ENCODE measurements at regions not wholly inside any gene's neighbourhood (a gene's known extent, or its start where the extent isn't known, plus 50 kb on each side); places are given as distances from the start of the nearest gene placed in this dataset.

DNA sequence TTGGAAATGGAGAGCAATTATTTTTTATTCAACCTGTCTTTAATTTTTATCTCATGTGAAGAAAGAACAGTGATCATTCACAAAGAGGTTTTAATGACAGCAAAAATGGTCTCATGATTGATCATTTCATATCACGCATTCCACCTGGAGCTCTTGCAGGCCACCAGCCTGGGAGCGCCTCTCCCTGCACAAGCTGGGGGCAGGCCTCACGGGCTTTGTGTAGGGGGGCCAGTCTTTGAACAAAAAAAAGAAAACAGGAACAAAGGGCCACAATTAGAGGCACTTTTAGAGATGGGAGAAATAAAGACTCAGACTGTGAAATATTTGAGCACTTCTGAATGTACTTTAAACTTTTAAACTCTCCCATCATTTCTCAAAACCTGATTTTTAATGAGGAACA, 232.9 kb downstream of the CHD9NB start:
- ATAC-seq (no peak), DNase-seq (no peak)
- intact Hi-C loops (cut with DNase I; ENCODE audit: low total_unique reads): no loop called here
- no peaks in the 10 kb centered on the region for H3K27me3 ChIP-seq
- no peaks in the 10 kb centered on the region for H3K36me3 ChIP-seq
- no peak overlapping the region for H3K27ac ChIP-seq
- no peak overlapping the region for H3K4me3 ChIP-seq
- no peaks in the 10 kb centered on the region for H3K4me1 ChIP-seq
- H3K9me3 ChIP-seq: no peaks in the 10 kb centered on the region
- in situ Hi-C loops (cut with MboI; ENCODE audit: low sequenced_read_pairs in 4 of 4): no loop called here
- TF ChIP-seq POLR2A (IDR thresholded peaks at IDR 0.05) (no peak), CTCF (IDR thresholded peaks at IDR 0.05 in 4 of 5, conservative IDR thresholded peaks at IDR 0.05 in 1 of 5) (no peak)

GRCh38 chr16:52819405-52819804, 233.3 kb downstream of the CHD9NB start:
- Histone ChIP-seq H3K36me3 (no peaks in the 10 kb centered on the region), H3K27me3 (no peaks in the 10 kb centered on the region), H3K4me1 (no peaks in the 10 kb centered on the region), H3K9me3 (no peaks in the 10 kb centered on the region), H3K4me3 (no peak overlapping the region), H3K27ac (no peak overlapping the region)
- no peak for ATAC-seq
- in situ Hi-C loops (cut with MboI; ENCODE audit: low sequenced_read_pairs in 4 of 4): no loop called here
- intact Hi-C loops (cut with DNase I; ENCODE audit: low total_unique reads): no loop called here
- no peak for DNase-seq
- TF ChIP-seq POLR2A (IDR thresholded peaks at IDR 0.05) (no peak), CTCF (IDR thresholded peaks at IDR 0.05 in 4 of 5, conservative IDR thresholded peaks at IDR 0.05 in 1 of 5) (no peak)

DNA sequence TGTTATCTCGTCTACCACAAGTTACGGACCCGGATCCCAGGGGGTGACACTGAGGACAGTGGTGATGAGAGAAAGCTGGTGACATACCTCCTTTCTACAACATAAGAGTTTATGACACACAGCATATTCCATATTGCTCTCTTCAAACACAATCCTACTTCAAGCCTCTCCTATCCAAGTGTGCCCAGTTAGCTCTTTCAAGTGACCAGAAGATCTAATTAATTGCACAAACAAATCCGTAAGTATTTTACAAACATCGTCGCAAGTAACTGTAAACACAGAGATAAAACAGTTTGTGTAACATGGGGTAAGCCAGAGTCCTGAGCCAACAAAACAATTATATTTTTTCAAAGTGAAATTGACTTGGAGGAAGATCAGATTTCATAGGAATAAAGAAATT, 235.0 kb downstream of the CHD9NB start:
- Histone ChIP-seq H3K9me3 (no peaks in the 10 kb centered on the region), H3K4me1 (no peaks in the 10 kb centered on the region), H3K36me3 (no peaks in the 10 kb centered on the region), H3K27ac (no peak overlapping the region), H3K27me3 (no peaks in the 10 kb centered on the region), H3K4me3 (no peak overlapping the region)
- TF ChIP-seq POLR2A (IDR thresholded peaks at IDR 0.05) (no peak), CTCF (IDR thresholded peaks at IDR 0.05 in 4 of 5, conservative IDR thresholded peaks at IDR 0.05 in 1 of 5) (no peak)
- in situ Hi-C loops (cut with MboI; ENCODE audit: low sequenced_read_pairs in 4 of 4) (no loop called here), intact Hi-C loops (cut with DNase I; ENCODE audit: low total_unique reads) (no loop called here)
- no peak for DNase-seq
- no peak for ATAC-seq

DNA sequence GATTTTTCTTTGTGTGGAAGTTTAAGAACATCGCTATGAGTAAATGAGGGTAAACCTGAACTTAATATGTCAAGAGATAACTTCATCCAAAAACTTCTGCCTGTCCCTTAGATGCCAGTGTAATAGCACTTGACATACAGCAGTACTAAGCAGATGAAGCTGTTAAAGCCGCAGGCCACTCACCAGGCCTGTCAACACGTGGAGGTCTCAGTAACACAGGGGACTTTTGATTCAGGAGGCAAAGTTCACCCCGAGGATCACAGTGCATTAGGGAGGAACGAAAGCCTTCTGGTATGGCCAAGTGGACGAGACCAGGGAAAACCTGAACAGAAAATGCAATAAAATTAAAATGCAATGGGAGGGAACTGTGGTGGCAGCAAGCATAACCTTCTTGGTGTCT, 235.7 kb downstream of the CHD9NB start:
- no peak for ATAC-seq
- H3K4me3 ChIP-seq: no peak overlapping the region
- H3K9me3 ChIP-seq: no peaks in the 10 kb centered on the region
- in situ Hi-C loops (cut with MboI; ENCODE audit: low sequenced_read_pairs in 4 of 4) (no loop called here), intact Hi-C loops (cut with DNase I; ENCODE audit: low total_unique reads) (no loop called here)
- TF ChIP-seq POLR2A (IDR thresholded peaks at IDR 0.05): no peak
- TF ChIP-seq CTCF (IDR thresholded peaks at IDR 0.05 in 4 of 5, conservative IDR thresholded peaks at IDR 0.05 in 1 of 5): no peak
- DNase-seq: no peak
- no peaks in the 10 kb centered on the region for H3K27me3 ChIP-seq
- no peak overlapping the region for H3K27ac ChIP-seq
- no peaks in the 10 kb centered on the region for H3K36me3 ChIP-seq
- H3K4me1 ChIP-seq: no peaks in the 10 kb centered on the region
